ENCODE measurements at regions not wholly inside any gene's neighbourhood (a gene's known extent, or its start where the extent isn't known, plus 50 kb on each side); places are given as distances from the start of the nearest gene placed in this dataset.

GRCh38 chr5:60259730-60260129 lies 366.2 kb upstream of the PDE4D start:
- no peak for DNase-seq (ENCODE audit: low spot score)

- no peak for DNase-seq (ENCODE audit: low spot score)
These were observed 364.2 kb upstream of the PDE4D start for GRCh38 chr5:60257596-60258271.

GRCh38 chr5:60256546-60256945 lies 363.0 kb upstream of the PDE4D start:
- no peak for DNase-seq (ENCODE audit: low spot score)

GRCh38 chr5:60248901-60249300 lies 355.4 kb upstream of the PDE4D start:
- peak; percentile 4 for DNase-seq (ENCODE audit: low spot score)

GRCh38 chr5:60243713-60244112 lies 350.2 kb upstream of the PDE4D start:
- DNase-seq (ENCODE audit: low spot score): no peak

- DNase-seq (ENCODE audit: low spot score): no peak
These were observed 338.7 kb upstream of the PDE4D start for GRCh38 chr5:60232036-60232795.

- DNase-seq (ENCODE audit: low spot score): no peak
These were observed 336.9 kb upstream of the PDE4D start for GRCh38 chr5:60230456-60230855.

- DNase-seq (ENCODE audit: low spot score): no peak
These were observed 336.2 kb upstream of the PDE4D start for GRCh38 chr5:60229691-60230185.

- no peak for DNase-seq (ENCODE audit: low spot score)
These were observed 335.1 kb upstream of the PDE4D start for GRCh38 chr5:60228676-60229075.

GRCh38 chr5:60226128-60226527 lies 332.6 kb upstream of the PDE4D start:
- DNase-seq (ENCODE audit: low spot score): no peak

GRCh38 chr5:60223342-60223741 lies 329.8 kb upstream of the PDE4D start:
- no peak for DNase-seq (ENCODE audit: low spot score)

- DNase-seq (ENCODE audit: low spot score): no peak
These were observed 326.4 kb upstream of the PDE4D start for GRCh38 chr5:60219921-60220320.

GRCh38 chr5:60210810-60211209 lies 317.3 kb upstream of the PDE4D start:
- no peak for DNase-seq (ENCODE audit: low spot score)

GRCh38 chr5:60209146-60209840 lies 315.8 kb upstream of the PDE4D start:
- DNase-seq (ENCODE audit: low spot score): peak; percentile 36

- no peak for DNase-seq (ENCODE audit: low spot score)
These were observed 315.2 kb upstream of the PDE4D start for GRCh38 chr5:60208716-60209115.

GRCh38 chr5:60207040-60207439 lies 313.5 kb upstream of the PDE4D start:
- no peak for DNase-seq (ENCODE audit: low spot score)

- DNase-seq (ENCODE audit: low spot score): no peak
These were observed 312.7 kb upstream of the PDE4D start for GRCh38 chr5:60206234-60206633.

GRCh38 chr5:60205071-60205470 lies 311.5 kb upstream of the PDE4D start:
- DNase-seq (ENCODE audit: low spot score): no peak

- DNase-seq (ENCODE audit: low spot score): peak; percentile 99
These were observed 303.0 kb upstream of the PDE4D start for GRCh38 chr5:60196385-60197113.

- DNase-seq (ENCODE audit: low spot score): no peak
These were observed 302.0 kb upstream of the PDE4D start for GRCh38 chr5:60195551-60195950.

- peak; percentile 78 for DNase-seq (ENCODE audit: low spot score)
These were observed 301.6 kb upstream of the PDE4D start for GRCh38 chr5:60195083-60195482.

All from H4 (cell line).